Astrocyte (in vitro differentiated cells and primary cell): ENCODE measurements at regions not wholly inside any gene's neighbourhood (a gene's known extent, or its start where the extent isn't known, plus 50 kb on each side); places are given as distances from the start of the nearest gene placed in this dataset.

Source experiments
- DNase-seq: peaks from one replicate; pipeline ENCODE4 v3.0.0-alpha.2; 2010; ENCODE audit warnings: low read depth
- FAIRE-seq: peaks from 2 replicates; lab custom pipeline; 2011; peaks lifted over from hg19 to GRCh38; lab: Jason Lieb, UNC
- H2AFZ ChIP-seq: 2 replicates; pipeline ENCODE4 v1.6.0; 2012; ENCODE audit warnings: low read depth, low read length, inconsistent platforms
- H3K27ac ChIP-seq: 2 replicates; pipeline ENCODE4 v1.5.1; 2011; ENCODE audit warnings: low read depth, low read length, inconsistent platforms
- H3K27me3 ChIP-seq: 2 replicates; pipeline ENCODE4 v1.6.0; 2011; ENCODE audit warnings: low read length, inconsistent platforms; ENCODE audit not compliant: insufficient read depth
- H3K36me3 ChIP-seq: 2 replicates; pipeline ENCODE4 v1.5.1; 2011; ENCODE audit warnings: low read length, inconsistent platforms; ENCODE audit not compliant: insufficient read depth
- H3K4me1 ChIP-seq: 2 replicates; pipeline ENCODE4 v1.5.1; 2011; ENCODE audit warnings: low read length, inconsistent platforms; ENCODE audit not compliant: insufficient read depth
- H3K4me2 ChIP-seq: 2 replicates; pipeline ENCODE4 v1.6.0; 2012; ENCODE audit warnings: low read length, inconsistent platforms
- H3K4me3 ChIP-seq: 2 replicates; pipeline ENCODE4 v1.5.1; 2011; ENCODE audit warnings: low read depth, mild to moderate bottlenecking, low read length, inconsistent platforms; ENCODE audit not compliant: insufficient read depth
- H3K79me2 ChIP-seq: 2 replicates; pipeline ENCODE4 v1.6.0; 2012; ENCODE audit warnings: mild to moderate bottlenecking, low read length, inconsistent platforms; ENCODE audit not compliant: insufficient read depth
- H3K9ac ChIP-seq: 2 replicates; pipeline ENCODE4 v1.6.0; 2012; ENCODE audit warnings: mild to moderate bottlenecking, low read length, inconsistent platforms
- H3K9me3 ChIP-seq: 2 replicates; pipeline ENCODE4 v1.5.1; 2012; ENCODE audit warnings: low read depth, mild to moderate bottlenecking, low read length, inconsistent platforms; ENCODE audit not compliant: insufficient read depth
- H4K20me1 ChIP-seq: 2 replicates; pipeline ENCODE4 v1.6.0; 2012; ENCODE audit warnings: low read length, inconsistent platforms; ENCODE audit not compliant: insufficient read depth
- H3K27ac Mint-ChIP-seq: one replicate; pipeline ENCODE4 v1.8.0; 2021; ENCODE audit warnings: mild to moderate bottlenecking, mixed read lengths; ENCODE audit not compliant: unreplicated experiment
- H3K27me3 Mint-ChIP-seq: one replicate; pipeline ENCODE4 v1.8.0; 2021; ENCODE audit warnings: low read depth, mixed read lengths; ENCODE audit not compliant: unreplicated experiment
- H3K36me3 Mint-ChIP-seq: one replicate; pipeline ENCODE4 v1.8.0; 2021; ENCODE audit warnings: low read depth, mixed read lengths; ENCODE audit not compliant: unreplicated experiment
- H3K4me1 Mint-ChIP-seq: one replicate; pipeline ENCODE4 v1.8.0; 2021; ENCODE audit warnings: low read depth, mixed read lengths; ENCODE audit not compliant: unreplicated experiment
- H3K4me3 Mint-ChIP-seq: one replicate; pipeline ENCODE4 v1.8.0; 2021; ENCODE audit warnings: mild to moderate bottlenecking, moderate library complexity, mixed read lengths; ENCODE audit not compliant: unreplicated experiment
- H3K9me3 Mint-ChIP-seq: one replicate; pipeline ENCODE4 v1.8.0; 2021; ENCODE audit warnings: mild to moderate bottlenecking, mixed read lengths; ENCODE audit not compliant: unreplicated experiment
- EZH2 ChIP-seq: IDR thresholded peaks from 2 replicates; pipeline ENCODE4 v1.6.1; 2012; ENCODE audit warnings: mild to moderate bottlenecking, low read length, inconsistent platforms; ENCODE audit not compliant: insufficient read depth
- TF ChIP-seq, protein P1 (sequence below): IDR thresholded peaks from 2 replicates; pipeline ENCODE4 v1.5.1; 2011; ENCODE audit warnings: low read depth, mild to moderate bottlenecking, inconsistent platforms, low read length, moderate library complexity; ENCODE audit not compliant: insufficient read depth

GRCh38 chr20:59455402-59456341, 148.7 kb upstream of the PHACTR3 start:
- Histone ChIP-seq H3K9me3 (no peaks in the 10 kb centered on the region), H3K27ac (no peak overlapping the region), H2AFZ (no peak overlapping the region), H3K79me2 (no peaks in the 10 kb centered on the region), H3K4me1 (no peaks in the 10 kb centered on the region), H3K9ac (no peak overlapping the region), H3K36me3 (no peaks in the 10 kb centered on the region), H3K4me3 (no peak overlapping the region), H3K27me3 (no peaks in the 10 kb centered on the region), H4K20me1 (no peaks in the 10 kb centered on the region), H3K4me2 (no peak overlapping the region)
- DNase-seq = no peak
- H3K4me3 Mint-ChIP-seq = no peak overlapping the region
- no peaks in the 10 kb centered on the region for H3K4me1 Mint-ChIP-seq
- H3K36me3 Mint-ChIP-seq = no peaks in the 10 kb centered on the region
- peaks cover 38% of the 10 kb centered on the region for H3K27me3 Mint-ChIP-seq
- TF ChIP-seq EZH2 = no peak
- TF ChIP-seq, protein P1, sequence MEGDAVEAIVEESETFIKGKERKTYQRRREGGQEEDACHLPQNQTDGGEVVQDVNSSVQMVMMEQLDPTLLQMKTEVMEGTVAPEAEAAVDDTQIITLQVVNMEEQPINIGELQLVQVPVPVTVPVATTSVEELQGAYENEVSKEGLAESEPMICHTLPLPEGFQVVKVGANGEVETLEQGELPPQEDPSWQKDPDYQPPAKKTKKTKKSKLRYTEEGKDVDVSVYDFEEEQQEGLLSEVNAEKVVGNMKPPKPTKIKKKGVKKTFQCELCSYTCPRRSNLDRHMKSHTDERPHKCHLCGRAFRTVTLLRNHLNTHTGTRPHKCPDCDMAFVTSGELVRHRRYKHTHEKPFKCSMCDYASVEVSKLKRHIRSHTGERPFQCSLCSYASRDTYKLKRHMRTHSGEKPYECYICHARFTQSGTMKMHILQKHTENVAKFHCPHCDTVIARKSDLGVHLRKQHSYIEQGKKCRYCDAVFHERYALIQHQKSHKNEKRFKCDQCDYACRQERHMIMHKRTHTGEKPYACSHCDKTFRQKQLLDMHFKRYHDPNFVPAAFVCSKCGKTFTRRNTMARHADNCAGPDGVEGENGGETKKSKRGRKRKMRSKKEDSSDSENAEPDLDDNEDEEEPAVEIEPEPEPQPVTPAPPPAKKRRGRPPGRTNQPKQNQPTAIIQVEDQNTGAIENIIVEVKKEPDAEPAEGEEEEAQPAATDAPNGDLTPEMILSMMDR = peak; percentile 44
- FAIRE-seq = no peak
- peaks cover 2% of the 10 kb centered on the region for H3K9me3 Mint-ChIP-seq
- no peak overlapping the region for H3K27ac Mint-ChIP-seq

DNA sequence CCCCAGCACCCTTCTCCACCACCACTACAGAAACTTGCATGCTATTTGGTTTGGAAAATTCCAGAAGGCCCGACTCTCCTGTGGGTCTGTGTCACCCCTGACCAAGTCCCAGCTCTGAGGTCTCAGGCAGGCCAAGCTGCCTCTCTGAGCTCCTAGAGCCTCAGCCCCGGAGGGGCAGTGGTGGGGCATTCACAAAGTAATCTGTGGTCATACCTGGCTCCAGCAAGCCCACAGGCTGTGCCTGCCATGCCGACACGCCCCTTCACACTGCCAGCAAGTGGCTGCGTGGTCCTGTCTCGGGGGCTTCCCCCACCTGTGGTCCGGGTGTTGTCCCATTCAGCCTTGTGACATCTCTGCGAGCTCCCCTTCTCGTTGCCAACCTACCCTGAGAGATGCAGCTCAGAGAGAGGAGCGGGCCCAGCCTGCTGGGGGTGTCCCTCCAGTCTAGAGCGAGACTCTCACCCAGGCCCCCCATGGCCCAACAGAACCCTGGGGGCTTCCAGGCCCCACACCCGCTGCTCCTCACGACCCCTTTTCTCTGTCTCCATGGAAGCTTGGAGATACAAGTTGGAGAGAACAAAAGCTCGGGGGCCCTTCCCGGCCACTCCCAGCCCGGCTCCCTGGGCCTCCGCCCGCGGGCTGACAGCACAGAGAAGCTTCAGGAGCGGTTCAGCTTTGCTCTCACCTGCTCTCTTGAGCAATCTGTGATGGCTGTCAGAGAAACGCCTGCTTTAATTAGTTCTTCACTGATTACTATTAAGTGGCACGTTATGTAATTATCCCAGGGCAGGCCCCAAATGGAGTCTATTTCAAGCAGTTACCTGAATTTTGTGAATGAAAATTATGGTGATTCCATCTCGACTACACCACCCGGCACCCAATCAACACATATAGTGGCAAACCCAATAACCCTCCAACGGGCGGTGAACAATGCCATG, 147.7 kb upstream of the PHACTR3 start:
- H3K9me3 ChIP-seq = no peaks in the 10 kb centered on the region
- peak overlapping the region; percentile 87 for H3K27ac Mint-ChIP-seq
- no peak overlapping the region for H3K4me3 ChIP-seq
- TF ChIP-seq, protein P1 = no peak
- no peak for TF ChIP-seq EZH2
- no peaks in the 10 kb centered on the region for H3K36me3 ChIP-seq
- H3K27ac ChIP-seq = no peak overlapping the region
- DNase-seq = no peak
- FAIRE-seq = no peak
- H3K27me3 Mint-ChIP-seq = peaks cover 37% of the 10 kb centered on the region
- H3K9me3 Mint-ChIP-seq = peaks cover 2% of the 10 kb centered on the region
- no peaks in the 10 kb centered on the region for H3K4me1 Mint-ChIP-seq
- no peak overlapping the region for H3K4me3 Mint-ChIP-seq
- H3K79me2 ChIP-seq = no peaks in the 10 kb centered on the region
- no peaks in the 10 kb centered on the region for H4K20me1 ChIP-seq
- no peak overlapping the region for H3K9ac ChIP-seq
- H3K36me3 Mint-ChIP-seq = no peaks in the 10 kb centered on the region
- no peaks in the 10 kb centered on the region for H3K27me3 ChIP-seq
- H2AFZ ChIP-seq = no peak overlapping the region
- H3K4me2 ChIP-seq = no peak overlapping the region
- no peaks in the 10 kb centered on the region for H3K4me1 ChIP-seq
